Retina (tissue), 1 donor: ENCODE measurements at regions not wholly inside any gene's neighbourhood (a gene's known extent, or its start where the extent isn't known, plus 50 kb on each side); places are given as distances from the start of the nearest gene placed in this dataset.

Experiments used
- DNase-seq: peaks from one replicate; pipeline ENCODE4 v3.0.0-alpha.2; 2016

DNA sequence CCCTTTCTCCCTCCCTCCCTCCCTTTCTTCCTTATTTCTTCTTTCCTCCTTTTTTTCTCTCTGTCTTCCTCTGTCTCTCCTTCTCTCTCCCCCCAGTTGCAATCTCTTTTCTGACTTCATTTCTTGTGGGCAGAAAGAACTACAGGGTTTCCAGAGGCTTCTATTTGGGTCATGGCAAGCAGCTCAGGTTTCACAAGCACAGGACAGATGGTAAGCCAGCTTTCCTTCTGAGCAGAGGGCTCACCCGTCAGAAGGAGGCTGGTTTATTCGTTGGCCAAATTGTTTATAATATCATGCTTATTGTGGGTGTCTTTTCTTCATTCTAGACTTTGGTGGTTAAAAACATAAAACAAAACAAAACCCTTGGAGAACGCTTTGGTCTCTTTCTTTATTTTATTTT lies 58.9 kb upstream of the CLMP start:
- DNase-seq = no peak

DNA sequence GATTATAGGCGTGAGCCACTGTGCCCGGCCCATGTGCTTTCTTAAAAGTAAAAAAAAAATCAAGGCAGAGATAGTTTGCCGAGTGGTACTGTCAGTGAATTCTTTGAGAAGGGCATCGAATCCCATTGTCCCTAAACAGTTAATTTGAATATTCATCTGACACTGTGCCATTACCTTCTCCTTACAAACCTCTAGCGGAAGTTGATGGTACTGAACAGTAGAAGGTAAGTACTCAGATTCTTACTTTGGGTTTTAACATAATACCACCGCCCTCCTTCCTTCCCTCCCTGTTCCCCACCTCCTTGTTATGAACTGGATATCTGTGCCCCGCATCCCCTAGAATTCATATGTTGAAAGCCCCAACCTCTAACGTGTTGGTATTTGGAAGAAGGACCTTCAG lies 58.2 kb upstream of the CLMP start:
- no peak for DNase-seq

GRCh38 chr11:123251657-123252344 lies 56.8 kb upstream of the CLMP start:
- DNase-seq = no peak

GRCh38 chr11:123250892-123251656 lies 56.0 kb upstream of the CLMP start:
- DNase-seq = peak; percentile 48

- no peak for DNase-seq
Measured at GRCh38 chr11:123249354-123249753, 54.3 kb upstream of the CLMP start.

DNA sequence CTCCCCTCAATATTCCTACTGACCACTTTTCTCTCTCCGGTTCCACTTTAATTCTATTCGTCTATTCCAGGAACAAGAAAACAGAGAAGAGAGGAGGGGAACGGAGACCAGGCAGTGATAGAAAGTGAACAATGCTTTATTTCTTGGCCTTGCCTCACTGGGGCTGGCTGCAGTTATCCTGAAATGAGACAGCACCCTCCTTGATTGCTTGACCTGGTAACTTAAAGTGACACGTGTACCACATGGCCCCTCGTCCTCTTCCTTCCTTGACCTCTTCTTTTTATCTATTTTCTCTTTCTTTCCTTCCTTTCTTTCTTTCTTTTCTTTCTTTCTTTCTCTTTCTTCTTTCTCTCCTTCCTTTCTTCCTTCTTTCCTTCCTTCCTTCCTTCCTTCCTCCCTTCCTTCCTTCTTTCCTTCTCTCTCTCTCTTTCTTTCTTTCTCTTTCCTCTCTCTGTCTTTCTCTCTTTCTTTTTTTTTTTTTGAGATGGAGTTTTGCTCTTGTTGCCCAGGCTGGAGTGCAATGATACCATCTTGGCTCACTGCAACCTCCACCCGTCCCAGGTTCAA lies 52.8 kb upstream of the CLMP start:
- no peak for DNase-seq

GRCh38 chr11:123247496-123247799 lies 52.4 kb upstream of the CLMP start:
- DNase-seq = no peak

DNA sequence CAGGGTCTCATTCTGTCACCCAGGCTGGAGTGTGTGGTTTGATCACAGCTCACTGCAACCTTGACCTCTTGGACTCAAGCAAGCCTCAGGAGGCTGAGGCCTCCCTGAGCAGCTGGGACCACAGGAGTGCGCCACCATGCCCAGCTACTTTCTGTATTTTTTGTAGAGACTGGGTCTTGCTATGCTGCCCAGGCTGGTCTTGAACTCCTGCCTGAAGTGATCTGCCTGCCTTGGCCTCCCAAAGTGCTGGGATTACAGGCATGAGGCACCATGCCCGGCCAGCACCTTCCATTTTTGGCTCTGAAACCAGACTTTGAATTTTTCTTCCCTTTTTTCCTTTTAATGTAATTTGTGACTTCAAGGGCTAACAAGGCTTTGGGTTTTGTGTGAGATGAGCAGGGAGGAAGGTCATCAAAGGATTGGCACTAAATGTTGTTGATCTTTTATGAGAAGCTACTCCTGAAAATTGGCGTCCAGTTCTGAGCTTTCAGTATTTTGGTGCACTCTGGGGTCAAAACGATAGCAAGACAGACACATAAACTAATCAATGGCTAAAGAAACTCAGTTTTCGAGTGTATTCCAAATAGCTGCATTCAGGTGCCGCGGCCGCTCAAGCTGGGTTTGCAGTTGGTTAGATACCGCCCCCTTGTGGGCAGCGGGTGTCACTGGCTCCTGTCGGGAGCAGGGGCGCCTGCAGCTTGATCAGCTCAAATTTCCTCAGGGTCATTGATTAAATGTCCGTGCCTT lies 51.9 kb upstream of the CLMP start:
- DNase-seq = peak; percentile 86

- DNase-seq = no peak
Measured at GRCh38 chr11:123245567-123245966, 50.5 kb upstream of the CLMP start.
